H9 (cell line): ENCODE measurements at regions not wholly inside any gene's neighbourhood (a gene's known extent, or its start where the extent isn't known, plus 50 kb on each side); places are given as distances from the start of the nearest gene placed in this dataset.

ENCODE experiments used
- DNase-seq: peaks from one replicate; pipeline ENCODE4 v3.0.0-alpha.2; 2017
- H2AFZ ChIP-seq: one replicate; pipeline ENCODE4 v1.6.1; 2013; ENCODE audit warnings: mild to moderate bottlenecking, low read length, control low read depth, moderate library complexity
- H2AK5ac ChIP-seq: 2 replicates; pipeline ENCODE4 v1.6.1; 2013; ENCODE audit warnings: low read length, control low read depth, mixed read lengths; ENCODE audit not compliant: insufficient read length
- H2BK120ac ChIP-seq: one replicate; pipeline ENCODE4 v1.6.1; 2013; ENCODE audit warnings: low read depth, mild to moderate bottlenecking, low read length, control low read depth, inconsistent platforms; ENCODE audit not compliant: poor library complexity, severe bottlenecking
- H2BK12ac ChIP-seq: 2 replicates; pipeline ENCODE4 v1.6.1; 2013; ENCODE audit warnings: low read length, control low read depth, mixed read lengths, low read depth; ENCODE audit not compliant: insufficient read length
- H2BK15ac ChIP-seq: 2 replicates; pipeline ENCODE4 v1.6.1; 2013; ENCODE audit warnings: low read depth, low read length, control low read depth
- H2BK20ac ChIP-seq: one replicate; pipeline ENCODE4 v1.6.1; 2013; ENCODE audit warnings: low read depth, mild to moderate bottlenecking, low read length, control low read depth, inconsistent platforms; ENCODE audit not compliant: poor library complexity, severe bottlenecking
- H2BK5ac ChIP-seq: 2 replicates; pipeline ENCODE4 v1.6.1; 2013; ENCODE audit warnings: low read length, control low read depth, mixed read lengths; ENCODE audit not compliant: insufficient read length
- H3K14ac ChIP-seq: 2 replicates; pipeline ENCODE4 v1.6.1; 2013; ENCODE audit warnings: low read length, control low read depth; ENCODE audit not compliant: insufficient read depth
- H3K18ac ChIP-seq: 2 replicates; pipeline ENCODE4 v1.6.1; 2013; ENCODE audit warnings: low read depth, mild to moderate bottlenecking, mixed read lengths, low read length, control low read depth; ENCODE audit not compliant: insufficient read length
- H3K23ac ChIP-seq: 2 replicates; pipeline ENCODE4 v1.6.1; 2013; ENCODE audit warnings: low read length, control low read depth, mixed read lengths, low read depth; ENCODE audit not compliant: insufficient read length
- H3K23me2 ChIP-seq: 2 replicates; pipeline ENCODE4 v1.6.1; 2013; ENCODE audit warnings: low read depth, mild to moderate bottlenecking, mixed read lengths, low read length, control low read depth; ENCODE audit not compliant: insufficient read length, poor library complexity, severe bottlenecking
- H3K27ac ChIP-seq: 2 replicates; pipeline ENCODE4 v1.5.1; 2013; ENCODE audit warnings: low read length, control low read depth, mixed read lengths, low read depth; ENCODE audit not compliant: insufficient read length
- H3K27me3 ChIP-seq: 2 replicates; pipeline ENCODE4 v1.6.1; 2013; ENCODE audit warnings: low read length, control low read depth, inconsistent platforms; ENCODE audit not compliant: insufficient read depth
- H3K4ac ChIP-seq: 2 replicates; pipeline ENCODE4 v1.6.1; 2013; ENCODE audit warnings: low read depth, mild to moderate bottlenecking, control low read depth, inconsistent platforms, low read length, moderate library complexity
- H3K4me1 ChIP-seq: 2 replicates; pipeline ENCODE4 v1.6.1; 2013; ENCODE audit warnings: low read length, control low read depth, inconsistent platforms; ENCODE audit not compliant: insufficient read depth
- H3K4me2 ChIP-seq: 2 replicates; pipeline ENCODE4 v1.6.1; 2013; ENCODE audit warnings: low read length, control low read depth, mixed read lengths; ENCODE audit not compliant: insufficient read length, insufficient read depth
- H3K56ac ChIP-seq: 2 replicates; pipeline ENCODE4 v1.6.1; 2013; ENCODE audit warnings: low read depth, mild to moderate bottlenecking, mixed read lengths, low read length, control low read depth; ENCODE audit not compliant: insufficient read length
- H3K79me1 ChIP-seq: 2 replicates; pipeline ENCODE4 v1.6.1; 2013; ENCODE audit warnings: low read depth, mild to moderate bottlenecking, moderate library complexity, low read length, control low read depth, inconsistent platforms; ENCODE audit not compliant: insufficient read depth, poor library complexity, severe bottlenecking
- H3K79me2 ChIP-seq: 2 replicates; pipeline ENCODE4 v1.6.1; 2013; ENCODE audit warnings: low read length, control low read depth, inconsistent platforms; ENCODE audit not compliant: insufficient read depth
- H3K9ac ChIP-seq: 2 replicates; pipeline ENCODE4 v1.6.1; 2013; ENCODE audit warnings: low read length, control low read depth, mixed read lengths; ENCODE audit not compliant: insufficient read length; ENCODE audit errors: extremely low read depth
- H3K9me3 ChIP-seq: one replicate; pipeline ENCODE4 v1.6.1; 2013; ENCODE audit warnings: low read depth, low read length, inconsistent platforms; ENCODE audit not compliant: control insufficient read depth
- H3T11ph ChIP-seq: one replicate; pipeline ENCODE4 v1.6.1; 2013; ENCODE audit warnings: mild to moderate bottlenecking, low read length, control low read depth, inconsistent platforms
- H4K20me1 ChIP-seq: one replicate; pipeline ENCODE4 v1.6.1; 2013; ENCODE audit not compliant: control insufficient read depth, insufficient read length, insufficient read depth
- H4K5ac ChIP-seq: 2 replicates; pipeline ENCODE4 v1.6.1; 2013; ENCODE audit warnings: low read depth, mild to moderate bottlenecking, mixed read lengths, low read length, control low read depth; ENCODE audit not compliant: insufficient read length
- H4K8ac ChIP-seq: replicated peaks from 2 replicates; pipeline ENCODE4 v1.6.1; 2013; ENCODE audit warnings: low read length, control low read depth, mixed read lengths, low read depth; ENCODE audit not compliant: insufficient read length
- H4K91ac ChIP-seq: 2 replicates; pipeline ENCODE4 v1.6.1; 2013; ENCODE audit warnings: low read depth, mild to moderate bottlenecking, moderate library complexity, mixed read lengths, low read length, control low read depth; ENCODE audit not compliant: insufficient read length
- H3K27ac Mint-ChIP-seq, 3 experiments: 2 replicates in 2 of 3; 3 replicates in 1 of 3; pipeline ENCODE4 v1.8.0; 2020 to 2021; ENCODE audit warnings: mixed read lengths in 3 of 3, mild to moderate bottlenecking in 1 of 3, moderate library complexity in 1 of 3
- H3K27me3 Mint-ChIP-seq: 2 replicates; pipeline ENCODE4 v1.8.0; 2021; ENCODE audit warnings: low read depth, mild to moderate bottlenecking, moderate library complexity, mixed read lengths
- H3K36me3 Mint-ChIP-seq, 3 experiments: 2 replicates in 2 of 3; 3 replicates in 1 of 3; pipeline ENCODE4 v1.8.0; 2020 to 2021; ENCODE audit warnings: low read depth in 3 of 3, mixed read lengths in 3 of 3; ENCODE audit not compliant: insufficient read depth in 1 of 3
- H3K4me1 Mint-ChIP-seq, 2 experiments: 2 replicates each; pipeline ENCODE4 v1.8.0; 2020; ENCODE audit warnings: mixed read lengths in 2 of 2
- H3K4me3 Mint-ChIP-seq, 2 experiments: 2 replicates in 1 of 2; 3 replicates in 1 of 2; pipeline ENCODE4 v1.8.0; 2020 to 2021; ENCODE audit warnings: mild to moderate bottlenecking in 2 of 2, mixed read lengths in 2 of 2, moderate library complexity in 1 of 2
- H3K9me3 Mint-ChIP-seq, 2 experiments: 2 replicates in 1 of 2; 3 replicates in 1 of 2; pipeline ENCODE4 v1.8.0; 2020; ENCODE audit warnings: mild to moderate bottlenecking in 2 of 2, mixed read lengths in 2 of 2, moderate library complexity in 1 of 2
- CTCF ChIP-seq: fragments of 200-600 bp; sonication (generic); conservative IDR thresholded peaks from 3 replicates; pipeline ENCODE4 v1.8.0; 2021; ENCODE audit warnings: antibody characterized with exemption, mild to moderate bottlenecking
- WGBS: extraction: QIAGEN DNeasy Blood & Tissue Kit; methylation state at CpG from one replicate; pipeline ENCODE4 v1.1.7; 2013; ENCODE audit warnings: missing lambda C conversion rate, low lambda C conversion rate, mixed read lengths; ENCODE audit not compliant: insufficient read length; ENCODE audit errors: extremely low coverage; 5-methylcytosine and 5-hydroxymethylcytosine counted together

- Mint-ChIP-seq H3K36me3 (peaks cover 0 to 6% (median 0%) of the 10 kb centered on the region in 3 experiments; a peak in 2 of 7 replicates), H3K4me1 (peaks cover 2 to 3% of the 10 kb centered on the region in 2 experiments; a peak in 2 of 4 replicates), H3K4me3 (no peak overlapping the region), H3K27me3 (no peaks in the 10 kb centered on the region), H3K9me3 (peaks cover 0 to 6% of the 10 kb centered on the region in 2 experiments; a peak in 3 of 5 replicates), H3K27ac (no peak overlapping the region; a peak in 1 of 7 replicates)
- no peaks in the 10 kb centered on the region for H3K27me3 ChIP-seq
- no peaks in the 10 kb centered on the region for H3K23me2 ChIP-seq
- H2BK15ac ChIP-seq: no peak overlapping the region
- H2BK5ac ChIP-seq: no peak overlapping the region
- no peak overlapping the region for H3K4me2 ChIP-seq
- no peak overlapping the region for H3K23ac ChIP-seq
- H3K4me1 ChIP-seq: no peaks in the 10 kb centered on the region
- no peak overlapping the region for H3K4ac ChIP-seq
- H4K91ac ChIP-seq: no peak overlapping the region
- H3K79me1 ChIP-seq: no peaks in the 10 kb centered on the region
- no peak overlapping the region for H3K18ac ChIP-seq
- no peak for DNase-seq
- H4K20me1 ChIP-seq: no peaks in the 10 kb centered on the region
- no peak overlapping the region for H2BK120ac ChIP-seq
- no peak overlapping the region for H3K14ac ChIP-seq
- H3K9me3 ChIP-seq: no peaks in the 10 kb centered on the region
- no peak overlapping the region for H4K8ac ChIP-seq
- no peak overlapping the region for H2AFZ ChIP-seq
- no peak overlapping the region for H2BK12ac ChIP-seq
- no peaks in the 10 kb centered on the region for H3K79me2 ChIP-seq
- no peak overlapping the region for H3K9ac ChIP-seq
- TF ChIP-seq CTCF: no peak
- H2AK5ac ChIP-seq: no peak overlapping the region
- H3K27ac ChIP-seq: no peak overlapping the region
- no peak overlapping the region for H4K5ac ChIP-seq
- WGBS: no CpG with 5 or more reads among the region's 7 CpGs
- H3K56ac ChIP-seq: no peak overlapping the region
- no peak overlapping the region for H2BK20ac ChIP-seq
- H3T11ph ChIP-seq: no peak overlapping the region
These were observed 54.8 kb upstream of the MIR17HG start for GRCh38 chr13:91292630-91293221.
